Stimulated activated CD4-positive, alpha-beta T cell treated with anti-CD3 and anti-CD28 coated beads, Interleukin-12 subunit alpha, Interleukin-12 subunit beta, amount 100 ng/mL, for 48 hours (primary cell): ENCODE measurements at regions not wholly inside any gene's neighbourhood (a gene's known extent, or its start where the extent isn't known, plus 50 kb on each side); places are given as distances from the start of the nearest gene placed in this dataset.

Source experiments
- DNase-seq, 3 donors: peaks; one replicate each; pipeline ENCODE4 v3.0.0-alpha.2; 2020; ENCODE audit warnings: low read depth in 2 of 3, low spot score in 1 of 3

DNA sequence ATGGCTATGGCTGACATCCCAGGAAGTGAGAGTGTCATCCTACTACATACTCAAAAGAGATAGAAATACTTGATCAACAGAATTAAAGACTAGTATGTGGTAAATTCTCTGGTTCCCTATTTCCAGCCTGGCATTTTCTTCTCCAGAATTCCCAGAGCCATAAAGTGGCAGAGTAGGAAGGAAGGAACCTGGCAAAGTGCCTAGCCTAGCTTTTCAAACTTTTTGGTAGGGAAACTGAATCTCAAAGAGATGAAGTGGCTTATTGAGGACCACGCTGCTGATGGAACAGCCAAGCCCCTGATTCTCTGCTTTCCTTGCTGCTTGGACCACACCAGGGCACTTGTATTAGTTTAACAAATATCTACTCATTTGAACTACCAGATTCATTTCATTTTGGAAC is 312.4 kb upstream of the RORA start:
- DNase-seq: no peak

DNA sequence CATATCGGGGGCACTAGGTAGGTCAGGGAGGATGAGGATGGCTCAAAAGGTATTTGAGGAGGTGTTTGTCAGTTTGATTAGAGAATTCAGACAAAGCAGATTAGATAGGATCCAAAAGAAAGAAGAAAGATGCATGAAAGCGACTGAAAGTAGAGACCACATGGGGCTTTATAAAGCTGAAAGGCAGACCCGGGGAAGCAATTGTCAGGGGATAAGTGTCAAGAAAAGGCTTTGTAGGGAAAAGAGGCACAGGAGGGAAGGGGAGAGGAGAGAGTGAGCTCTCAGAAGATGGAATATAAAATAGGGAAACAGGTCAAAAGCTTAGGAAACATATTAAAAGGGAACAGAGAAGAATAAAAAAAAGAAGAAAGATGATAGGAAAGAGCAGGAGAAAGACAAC is 308.2 kb upstream of the RORA start:
- DNase-seq: no peak

DNA sequence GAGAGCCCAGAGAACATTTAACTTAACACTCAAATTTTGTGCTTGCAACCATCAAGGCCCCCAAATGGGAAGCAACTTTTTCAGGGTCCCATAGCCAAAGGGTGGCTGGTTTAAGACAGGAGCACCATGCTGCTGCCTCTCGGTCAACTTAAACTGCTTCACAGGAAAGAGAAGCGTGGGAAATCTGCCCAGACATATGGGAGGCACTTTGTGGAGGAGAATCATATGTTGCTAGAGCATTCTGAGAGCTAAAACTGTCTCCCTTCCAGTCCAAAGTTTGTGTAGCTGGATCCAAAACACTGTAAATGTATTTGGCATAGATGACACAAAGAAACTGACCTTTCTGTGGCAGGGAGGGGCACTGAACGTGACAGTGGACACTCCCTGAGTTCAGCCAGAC is 305.9 kb upstream of the RORA start:
- no peak for DNase-seq

DNA sequence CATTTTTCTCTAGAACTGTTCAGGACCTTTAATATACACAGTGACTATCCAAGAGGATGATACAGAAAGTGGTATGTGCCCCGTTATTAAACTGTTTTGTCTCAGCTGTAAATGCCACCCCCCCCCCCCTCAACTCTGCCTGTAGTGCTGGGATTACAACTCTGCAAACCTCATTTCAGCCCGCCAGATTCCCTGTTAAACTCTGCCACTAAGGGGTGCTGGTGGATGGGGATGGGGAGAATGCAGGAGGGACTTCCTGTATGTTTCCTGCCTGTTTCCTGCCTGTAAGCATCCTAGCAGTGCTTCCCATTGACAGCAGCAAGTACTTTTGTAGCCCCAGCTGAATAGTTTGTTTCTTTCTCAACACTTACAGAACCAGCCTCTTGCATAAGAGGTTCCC is 301.7 kb upstream of the RORA start:
- no peak for DNase-seq

DNA sequence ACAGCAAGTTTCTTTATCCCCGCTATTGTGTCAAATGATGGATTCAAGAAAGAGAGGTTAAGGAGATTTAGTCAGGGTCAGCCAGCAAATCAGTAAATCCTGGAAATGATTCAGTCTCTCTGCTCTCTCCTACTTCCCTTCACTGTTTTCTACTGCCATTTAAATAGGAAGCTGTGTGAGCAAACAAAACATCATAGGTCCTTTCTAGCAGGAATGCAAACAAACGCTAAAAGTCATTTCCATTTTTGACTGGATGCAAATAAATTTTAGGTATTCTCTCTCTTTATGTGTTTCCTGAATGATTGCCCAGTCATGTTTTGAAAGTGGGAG is 299.4 kb upstream of the RORA start:
- DNase-seq: no peak

DNA sequence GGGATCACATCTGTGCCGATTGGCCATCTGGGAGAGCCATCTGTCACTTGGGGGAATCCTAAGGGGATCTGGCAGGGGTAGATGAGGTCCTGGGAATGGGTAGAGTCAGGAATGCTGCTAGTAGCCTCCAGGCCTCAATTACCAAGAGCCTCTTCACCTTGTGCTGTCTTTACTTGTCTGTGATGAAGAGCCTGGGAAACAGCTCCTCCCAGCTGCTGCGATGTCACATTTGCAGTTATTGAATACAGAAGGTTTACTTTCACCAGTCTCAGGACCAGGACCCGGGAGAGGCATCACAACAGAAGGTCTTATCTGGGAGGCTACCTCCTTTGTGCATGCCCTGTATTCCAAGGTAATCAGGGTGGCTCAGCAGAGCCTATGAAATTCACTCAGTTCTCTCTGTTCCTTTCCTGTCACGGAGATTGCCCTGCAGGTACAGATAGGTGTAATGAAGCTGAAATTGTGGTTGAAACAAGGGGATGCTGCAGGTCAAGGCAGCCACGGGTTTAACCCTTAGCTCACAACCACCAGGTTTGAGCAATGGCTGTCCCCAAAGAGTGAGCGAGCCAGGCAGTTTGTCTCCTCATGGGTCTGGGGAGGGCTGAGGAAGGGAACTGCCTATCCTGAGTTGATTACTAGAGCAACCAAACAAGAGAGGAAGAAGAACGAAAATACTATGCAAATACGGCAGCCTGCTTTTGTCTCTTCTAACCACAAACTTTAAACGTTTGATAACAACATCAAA is 298.9 kb upstream of the RORA start:
- DNase-seq: no peak

DNA sequence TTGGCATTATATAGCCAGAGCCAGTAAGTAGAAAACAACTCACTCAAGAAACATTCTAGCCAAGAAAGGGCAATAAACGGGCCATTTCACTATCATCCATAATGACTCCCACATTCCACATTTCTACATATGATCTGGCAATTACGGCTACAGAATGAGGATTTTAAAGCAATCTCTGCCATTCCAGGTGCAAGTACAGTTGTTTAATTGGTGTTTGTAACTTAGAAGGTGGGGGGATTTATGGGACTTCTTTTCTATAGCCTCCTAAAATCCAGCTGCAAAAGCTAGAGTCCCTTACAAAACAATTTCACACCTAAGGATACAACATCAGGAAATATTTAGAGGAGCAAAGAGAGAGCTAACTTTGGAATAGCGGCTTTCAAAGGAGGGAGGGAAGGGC is 295.4 kb upstream of the RORA start:
- DNase-seq: no peak

DNA sequence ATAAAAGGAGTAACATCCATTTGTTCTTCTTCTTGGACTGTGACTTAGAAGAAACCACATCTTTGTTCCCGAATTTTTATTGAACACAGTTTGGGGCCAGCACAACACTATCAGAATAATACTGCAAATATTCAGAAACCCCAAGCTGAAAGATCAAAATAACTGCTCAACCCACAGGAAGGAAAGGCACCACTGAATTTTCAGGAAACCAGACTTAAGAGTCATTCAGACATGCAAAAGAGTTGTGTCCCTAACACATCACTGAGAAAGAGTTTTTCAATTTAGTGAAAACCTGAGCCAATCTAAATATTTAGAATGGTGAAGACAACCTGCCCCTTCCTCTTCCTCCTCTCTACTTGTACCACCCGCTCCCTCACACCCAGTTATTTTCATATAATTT is 295.0 kb upstream of the RORA start:
- no peak for DNase-seq

DNA sequence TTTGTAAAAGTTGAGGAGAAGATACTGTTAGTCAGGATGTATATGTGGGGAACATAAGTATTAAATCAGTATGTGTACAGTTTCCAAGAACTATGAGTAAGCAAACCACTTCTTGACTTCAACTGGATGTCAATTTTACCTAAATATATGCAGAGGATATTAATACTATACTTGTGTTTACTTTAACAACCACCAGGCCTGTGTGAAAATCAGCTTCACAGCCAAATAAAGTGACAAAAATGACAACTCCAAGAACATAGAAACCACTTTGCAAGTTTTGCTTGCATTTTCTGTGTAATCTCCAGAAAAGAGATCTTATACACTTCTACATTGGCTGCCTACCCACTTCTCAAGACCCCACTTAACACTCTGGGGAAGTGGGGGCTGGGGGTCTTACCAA is 293.3 kb upstream of the RORA start:
- no peak for DNase-seq

DNA sequence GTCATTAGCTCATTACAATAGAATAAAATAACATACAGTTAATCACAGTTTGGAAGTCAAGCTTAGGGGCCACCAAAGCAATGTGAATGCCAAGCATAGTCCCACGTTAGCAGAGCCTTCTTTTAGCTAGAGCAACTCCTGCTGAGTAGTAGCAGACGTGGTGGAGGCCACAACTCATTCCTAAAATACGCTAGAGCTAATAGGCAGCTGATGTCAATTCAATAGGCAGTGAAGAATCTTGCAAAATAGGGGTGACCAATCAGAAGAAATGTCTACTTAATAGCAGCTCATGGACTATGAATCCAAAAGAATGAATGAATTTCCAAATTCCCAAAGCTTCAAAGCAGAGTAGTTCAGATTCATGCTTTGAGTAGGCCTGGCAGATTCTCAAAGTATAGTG is 292.9 kb upstream of the RORA start:
- no peak for DNase-seq

DNA sequence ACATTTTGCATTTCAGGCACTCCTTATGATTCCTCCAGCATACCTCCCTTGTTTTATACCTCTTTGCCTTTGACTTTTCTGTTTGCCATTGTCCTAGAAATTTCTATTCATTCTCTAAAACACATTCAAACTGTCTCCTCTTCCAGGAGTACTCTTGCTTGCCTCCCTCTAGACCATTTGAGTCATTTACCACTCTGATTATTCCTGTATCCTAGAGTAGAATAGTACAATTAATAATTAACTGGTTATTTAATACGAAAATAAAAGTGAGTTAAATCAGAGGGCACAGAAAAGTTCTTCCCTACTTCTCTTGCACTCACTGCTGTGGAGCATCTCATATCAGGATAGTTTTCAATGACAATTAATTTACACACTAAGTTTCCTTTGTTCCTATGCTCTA is 290.2 kb upstream of the RORA start:
- DNase-seq: no peak

DNA sequence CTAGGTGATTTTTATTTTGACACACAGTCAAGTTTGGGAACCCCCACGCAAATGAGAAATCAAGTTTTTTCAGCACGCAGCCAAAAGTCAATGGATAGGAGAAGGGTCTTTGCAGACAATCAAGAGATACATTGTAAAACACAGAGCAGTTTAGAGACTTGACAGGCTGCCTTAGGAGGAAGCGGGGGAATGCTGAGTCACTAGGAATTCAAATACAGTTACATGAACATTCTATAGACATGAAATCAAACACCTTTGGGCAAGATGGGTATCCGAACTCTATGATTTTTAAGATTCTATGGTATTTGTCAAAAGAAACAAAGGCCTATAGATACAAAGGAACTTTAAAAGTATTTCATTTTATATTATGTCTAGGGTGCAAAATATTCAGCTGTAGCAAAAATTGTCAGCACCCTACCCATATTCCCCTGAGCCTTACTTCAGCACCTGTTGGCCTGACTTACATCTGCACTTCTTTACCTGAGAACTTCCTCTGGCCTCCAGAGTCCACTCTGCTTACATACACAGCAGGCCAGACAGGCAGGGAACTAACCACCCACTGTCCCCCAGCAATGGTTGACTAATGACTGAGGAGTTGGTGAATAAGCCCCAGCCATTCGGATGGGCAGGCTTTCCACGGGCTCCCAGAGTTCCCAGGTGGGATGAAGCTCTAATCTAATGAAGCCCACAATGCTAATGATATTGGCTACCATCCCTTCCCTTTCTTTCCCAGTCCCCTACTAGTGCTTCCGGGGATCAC is 289.3 kb upstream of the RORA start:
- DNase-seq: no peak

DNA sequence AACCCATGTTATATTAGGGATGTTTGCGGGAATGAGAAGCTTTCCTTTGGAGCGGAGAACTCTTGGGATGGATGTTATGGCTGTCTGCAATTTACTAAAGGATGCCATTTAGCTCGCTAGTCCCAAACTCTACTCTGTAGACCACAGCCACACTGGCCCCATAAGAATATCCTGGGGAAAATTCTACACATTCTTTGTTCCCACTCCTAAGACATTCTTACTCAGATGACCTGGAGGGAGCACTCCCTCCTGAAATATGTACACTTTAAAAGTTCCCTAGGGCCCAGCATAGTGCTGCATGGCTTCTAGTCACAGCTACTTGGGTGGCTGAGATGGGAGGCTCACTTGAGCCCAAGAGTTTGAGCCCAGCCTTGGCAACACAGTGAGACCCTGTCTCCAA is 288.7 kb upstream of the RORA start:
- no peak for DNase-seq

DNA sequence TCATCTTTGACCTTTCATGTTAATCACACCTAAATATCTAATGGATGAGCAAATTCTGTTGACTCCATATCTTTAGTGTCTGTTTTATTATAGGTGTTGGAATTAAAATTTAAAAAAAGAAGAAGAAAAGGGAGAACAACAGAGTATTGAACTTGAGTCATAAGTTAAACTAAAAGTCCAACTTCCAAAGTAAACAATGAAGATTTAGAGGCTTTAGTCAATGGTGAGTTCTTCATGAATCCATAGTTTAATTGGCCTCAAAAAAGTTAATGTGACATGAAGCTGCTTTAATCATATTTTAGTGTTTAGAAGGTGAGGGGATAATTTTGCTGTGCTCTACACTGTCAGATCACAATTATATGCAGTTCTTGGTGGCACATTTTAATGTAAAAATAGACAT is 288.2 kb upstream of the RORA start:
- DNase-seq: no peak

DNA sequence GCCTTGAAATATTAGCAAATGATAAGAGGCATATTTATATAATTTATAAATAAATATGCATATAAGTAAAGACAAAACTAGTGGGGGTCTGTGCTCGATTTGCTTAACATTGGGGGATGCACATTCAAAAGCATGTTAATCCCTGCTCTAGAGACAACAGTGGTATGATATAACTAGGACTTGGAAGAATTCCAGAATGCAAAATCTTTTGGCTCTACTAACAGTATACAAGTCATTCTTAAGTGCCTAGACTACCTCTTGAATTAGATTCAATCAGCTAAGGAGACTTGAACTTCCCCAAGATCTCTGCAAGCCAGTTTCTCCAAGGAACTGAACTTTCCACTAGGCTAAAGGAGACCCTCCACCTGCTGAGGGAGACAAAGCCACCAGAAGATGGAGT is 282.7 kb upstream of the RORA start:
- DNase-seq: no peak

DNA sequence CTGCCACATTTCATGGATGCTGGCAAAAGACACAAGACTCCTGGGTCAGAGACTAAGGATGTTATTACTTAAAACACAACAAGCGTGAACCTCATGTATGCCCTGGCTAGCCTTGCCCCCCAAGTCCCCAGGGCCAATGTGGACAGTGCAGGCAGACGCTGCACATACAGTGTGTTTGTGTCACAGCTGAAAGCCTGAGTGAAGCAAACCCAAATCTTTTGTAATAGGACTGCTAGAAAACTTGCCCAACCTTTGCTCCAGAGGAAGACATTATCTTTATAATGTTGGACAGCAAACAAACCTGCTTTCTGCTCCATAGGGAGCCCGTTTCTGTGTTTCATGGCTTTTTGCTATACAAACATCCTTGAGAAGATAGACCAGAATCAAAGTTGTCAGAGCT is 282.0 kb upstream of the RORA start:
- no peak for DNase-seq

DNA sequence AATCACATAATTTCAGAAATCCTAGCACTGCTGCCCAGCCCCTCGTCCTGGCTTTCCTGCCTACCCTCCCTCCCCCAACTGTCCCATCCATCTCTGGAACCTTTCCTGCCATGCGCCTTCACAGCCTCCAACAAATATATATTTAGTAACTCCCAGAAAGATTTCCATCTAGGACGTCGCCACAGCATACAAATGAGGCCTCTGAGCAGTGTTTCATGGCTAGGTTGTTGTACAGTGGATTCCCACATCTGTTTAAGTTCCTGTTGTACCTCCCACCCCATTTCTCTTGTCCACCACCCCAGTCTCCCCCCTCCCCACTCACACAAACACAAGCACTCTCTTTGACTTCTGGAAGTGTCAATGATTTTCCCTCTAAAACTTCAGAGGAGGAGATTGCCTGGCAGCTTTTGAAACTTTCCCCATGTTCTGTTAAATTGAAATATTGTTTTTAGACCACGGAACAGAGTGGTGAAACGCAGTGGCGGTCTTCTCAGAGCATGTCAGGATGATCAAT is 280.3 kb upstream of the RORA start:
- no peak for DNase-seq

DNA sequence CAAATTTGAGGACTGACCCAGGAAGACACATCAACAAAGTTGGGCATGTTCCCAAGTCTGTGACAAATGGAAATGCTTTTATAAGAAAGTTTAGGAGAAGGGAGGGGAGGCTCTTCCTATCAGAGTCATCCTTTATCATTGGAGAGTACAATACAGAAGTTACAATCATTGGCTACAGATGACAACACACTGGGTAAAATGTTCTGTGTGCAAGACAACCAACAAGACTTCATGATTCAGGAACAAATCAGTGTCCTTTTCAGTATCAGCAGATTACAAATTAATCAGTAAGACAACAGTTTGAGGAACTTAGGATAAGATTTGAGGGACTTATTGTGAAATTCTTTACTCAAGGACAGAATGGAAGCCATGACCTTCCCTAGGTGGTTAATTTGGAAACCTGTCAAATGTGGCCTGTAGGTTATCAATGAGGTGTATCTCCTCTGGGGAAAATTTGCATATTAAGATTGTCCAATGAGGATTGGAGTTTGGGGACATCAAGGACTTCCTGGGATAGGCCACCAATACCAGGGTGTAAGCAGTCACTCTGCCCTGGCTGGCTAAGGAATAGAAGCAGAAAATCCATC is 274.4 kb upstream of the RORA start:
- DNase-seq: no peak

DNA sequence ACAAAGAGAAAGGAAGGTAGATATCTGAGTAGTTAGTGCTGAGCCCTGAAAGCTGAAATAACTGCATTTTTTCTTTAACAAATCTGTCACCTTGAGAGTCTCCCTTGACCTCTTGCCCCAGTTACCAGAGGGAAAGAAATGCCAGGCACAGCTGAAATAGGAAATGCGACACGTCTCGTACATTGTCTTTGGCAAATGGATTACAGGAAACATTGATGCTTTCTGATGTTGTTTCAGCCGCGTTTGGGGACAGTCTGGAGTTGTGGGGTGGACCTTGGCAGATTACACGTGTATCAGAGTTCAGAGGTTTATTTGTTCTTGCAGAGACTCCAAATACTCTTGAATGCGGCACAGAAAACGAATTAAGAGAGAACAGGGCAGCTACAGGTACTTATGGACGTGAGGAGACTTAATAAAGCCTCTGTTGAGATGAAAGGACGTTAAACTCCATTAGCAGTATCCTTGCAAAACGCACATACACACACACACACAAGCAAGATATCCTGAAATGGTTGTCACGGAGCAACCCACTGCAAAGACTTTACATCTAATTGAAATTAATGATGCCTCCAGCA is 272.8 kb upstream of the RORA start:
- no peak for DNase-seq

DNA sequence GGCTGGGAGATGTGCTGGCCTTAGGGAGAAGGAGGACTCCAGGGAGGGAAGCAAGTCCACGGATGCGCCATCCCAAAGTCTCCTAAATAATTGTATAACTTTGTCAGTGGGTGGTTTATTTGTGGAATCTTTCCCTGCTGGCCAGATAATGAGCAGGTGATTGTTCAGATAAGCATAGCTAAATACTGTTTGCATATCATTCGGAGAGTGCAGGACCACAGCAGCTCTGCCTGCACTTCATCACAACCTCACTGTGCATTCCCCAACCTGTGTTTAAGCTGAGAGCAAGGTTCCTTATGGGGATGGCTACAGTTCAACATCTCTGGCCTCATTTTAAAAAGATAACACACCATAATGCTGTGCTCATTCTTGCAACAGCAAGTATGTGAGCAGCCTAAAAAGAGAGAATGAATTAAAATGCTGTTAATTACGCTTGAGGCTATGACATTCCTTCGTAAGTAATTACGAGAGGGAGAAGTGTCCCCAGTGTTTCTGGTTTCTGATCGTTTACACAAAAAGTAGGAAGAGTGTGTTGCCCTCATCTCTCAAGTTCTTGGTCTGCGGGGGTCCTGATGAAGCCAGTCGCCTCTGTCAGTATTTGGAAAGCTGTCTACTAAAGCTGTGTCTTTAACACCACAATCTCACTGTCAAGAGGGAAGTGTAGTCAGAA is 272.0 kb upstream of the RORA start:
- DNase-seq: no peak

DNA sequence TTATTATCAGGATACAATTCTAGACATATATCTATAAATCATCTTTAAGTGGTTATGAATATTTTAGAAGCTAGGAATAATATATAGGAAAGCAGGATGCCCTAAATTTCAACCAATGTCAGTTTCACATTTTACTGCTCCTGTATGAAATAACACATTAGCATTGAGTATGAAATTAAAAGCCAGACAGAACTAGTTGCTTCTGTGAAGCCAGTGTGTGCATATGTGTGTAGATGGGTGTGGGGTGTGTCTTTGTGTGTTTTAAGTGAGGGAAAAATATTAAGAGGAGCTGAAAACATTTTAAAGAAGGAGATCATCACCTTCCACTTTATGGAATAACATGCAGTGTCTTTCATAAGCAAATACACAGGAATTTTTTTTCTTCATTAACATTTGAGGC is 271.4 kb upstream of the RORA start:
- DNase-seq: no peak

DNA sequence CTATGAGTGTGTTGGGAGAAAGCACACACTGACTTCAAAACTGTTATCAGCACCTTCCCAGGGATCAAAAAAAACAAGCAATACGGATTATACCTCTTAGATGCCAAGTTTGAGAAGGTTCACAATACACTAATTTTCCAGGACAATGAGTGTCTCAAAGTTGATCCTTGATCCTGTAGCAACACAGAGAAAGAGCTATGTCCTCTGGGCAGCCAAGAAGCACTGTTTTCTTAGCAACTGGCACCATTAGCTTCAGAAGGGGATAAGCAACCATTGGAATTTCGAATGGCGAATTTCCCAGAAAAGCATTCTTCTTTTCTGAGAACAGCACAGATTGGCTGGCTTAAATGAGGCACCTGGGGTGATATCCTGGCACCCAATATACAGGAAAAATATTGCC is 270.3 kb upstream of the RORA start:
- no peak for DNase-seq
